A673 (cell line): ENCODE measurements at regions not wholly inside any gene's neighbourhood (a gene's known extent, or its start where the extent isn't known, plus 50 kb on each side); places are given as distances from the start of the nearest gene placed in this dataset.

Source experiments
- BruUV-seq: library from RNA; stranded (reverse); fragments of 400-500 nt; replicated peaks from 2 replicates; lab custom pipeline; 2021; lab: Mats Ljungman, UMichigan
- CTCF ChIA-PET: fragments of 300-600 bp; sonication (Branson Sonifier 250); formaldehyde crosslinking; loops from one replicate; lab custom pipeline; 2022; ENCODE audit warnings: antibody characterized with exemption; lab: Charles Lee
- POLR2A ChIA-PET: fragments of 300-600 bp; sonication (Branson Sonifier 250); formaldehyde crosslinking; loops from one replicate; lab custom pipeline; 2022; ENCODE audit warnings: antibody characterized with exemption; ENCODE audit not compliant: low non-redundant PET; lab: Charles Lee
- DNase-seq: peaks from one replicate; pipeline ENCODE4 v3.0.0-alpha.2; 2015; ENCODE audit warnings: low spot score
- H3K27ac ChIP-seq: fragments of 200-600 bp; sonication (generic); 2 replicates; pipeline ENCODE4 v1.5.1; 2016; ENCODE audit warnings: mixed run types, low read depth, mild to moderate bottlenecking, mixed read lengths, antibody characterized with exemption, low read length; ENCODE audit not compliant: poor library complexity, severe bottlenecking
- H3K27me3 ChIP-seq: fragments of 200-600 bp; sonication (generic); replicated peaks from 2 replicates; pipeline ENCODE4 v1.6.1; 2017; ENCODE audit warnings: mixed run types, low read depth, mild to moderate bottlenecking, mixed read lengths, antibody characterized with exemption, low read length; ENCODE audit not compliant: insufficient read depth, poor library complexity
- H3K36me3 ChIP-seq: fragments of 200-600 bp; sonication (generic); 2 replicates; pipeline ENCODE4 v1.6.1; 2016; ENCODE audit warnings: mixed run types, mild to moderate bottlenecking, mixed read lengths, antibody characterized with exemption, low read length; ENCODE audit not compliant: insufficient read depth, poor library complexity, severe bottlenecking
- H3K4me1 ChIP-seq: fragments of 200-600 bp; sonication (generic); 2 replicates; pipeline ENCODE4 v1.6.1; 2017; ENCODE audit warnings: mixed run types, mild to moderate bottlenecking, mixed read lengths, antibody characterized with exemption, low read length; ENCODE audit not compliant: insufficient read depth, poor library complexity, severe bottlenecking
- H3K4me3 ChIP-seq: fragments of 200-600 bp; sonication (generic); 2 replicates; pipeline ENCODE4 v1.5.1; 2016; ENCODE audit warnings: low read depth, mixed run types, mild to moderate bottlenecking, mixed read lengths, low read length; ENCODE audit not compliant: poor library complexity, severe bottlenecking
- H3K9me3 ChIP-seq: fragments of 200-600 bp; sonication (generic); 2 replicates; pipeline ENCODE4 v1.6.1; 2016; ENCODE audit warnings: mixed run types, low read depth, mild to moderate bottlenecking, mixed read lengths, antibody characterized with exemption, low read length; ENCODE audit not compliant: poor library complexity, severe bottlenecking
- CTCF ChIP-seq: fragments of 300-800, 200-600 bp; sonication (generic); conservative IDR thresholded peaks from 2 replicates; pipeline ENCODE4 v1.5.1; 2017; ENCODE audit warnings: low read depth, mild to moderate bottlenecking, antibody characterized with exemption, low read length, moderate library complexity, mixed read lengths
- EZH2 ChIP-seq: fragments of 200-600 bp; sonication (generic); IDR thresholded peaks from 2 replicates; pipeline ENCODE4 v1.6.1; 2017; ENCODE audit warnings: borderline replicate concordance, low read depth, mild to moderate bottlenecking, mixed read lengths, antibody characterized with exemption, low read length; ENCODE audit not compliant: poor library complexity, severe bottlenecking
- intact Hi-C: fragments of 100-400 bp; cut with micrococcal nuclease; formaldehyde crosslinking; loops from one replicate; pipeline ENCODE4 v1.10.0; 2022; ENCODE audit not compliant: unreplicated experiment

GRCh38 chr9:75242426-75242825 lies 154.1 kb downstream of the OSTF1 start:
- Histone ChIP-seq H3K27ac (no peak overlapping the region), H3K9me3 (no peaks in the 10 kb centered on the region), H3K4me1 (no peaks in the 10 kb centered on the region), H3K4me3 (no peak overlapping the region), H3K27me3 (peaks cover 7% of the 10 kb centered on the region), H3K36me3 (no peaks in the 10 kb centered on the region)
- ChIA-PET CTCF (no interaction called here), POLR2A (no interaction called here)
- BruUV-seq = no TSS peak
- intact Hi-C loops = no loop called here
- no peak for DNase-seq
- TF ChIP-seq CTCF = no peak
- TF ChIP-seq EZH2 = no peak

- BruUV-seq = no TSS peak
- no peaks in the 10 kb centered on the region for H3K4me1 ChIP-seq
- peaks cover 7% of the 10 kb centered on the region for H3K27me3 ChIP-seq
- H3K27ac ChIP-seq = no peak overlapping the region
- no peak overlapping the region for H3K4me3 ChIP-seq
- DNase-seq = no peak
- peaks cover 10% of the 10 kb centered on the region for H3K9me3 ChIP-seq
- intact Hi-C loops = no loop called here
- POLR2A ChIA-PET = no interaction called here
- CTCF ChIA-PET = no interaction called here
- no peaks in the 10 kb centered on the region for H3K36me3 ChIP-seq
- TF ChIP-seq EZH2 (no peak), CTCF (no peak)
These were observed 158.6 kb downstream of the OSTF1 start for GRCh38 chr9:75246949-75247348.

- ChIA-PET CTCF (interaction anchor here (0.5 to 1.0 kb wide), 5 partner anchors 49 to 1050 kb away, joined by 3 to 7 read pairs (median 3); no protein-coding TSS in a partner anchor), POLR2A (no interaction called here)
- Histone ChIP-seq H3K4me1 (no peaks in the 10 kb centered on the region), H3K4me3 (no peak overlapping the region), H3K9me3 (no peaks in the 10 kb centered on the region), H3K36me3 (no peaks in the 10 kb centered on the region), H3K27me3 (no peaks in the 10 kb centered on the region), H3K27ac (no peak overlapping the region)
- no peak for TF ChIP-seq EZH2
- TF ChIP-seq CTCF = peak; percentile 89
- intact Hi-C loops = loop anchor here (5.0 kb wide), 2 partner anchors 592 to 1037 kb away; no protein-coding TSS in a partner anchor
- no TSS peak for BruUV-seq
- DNase-seq = peak; percentile 67
These were observed 177.2 kb downstream of the OSTF1 start for GRCh38 chr9:75265525-75265972.
